HG02973 (cell line): ENCODE measurements at regions not wholly inside any gene's neighbourhood (a gene's known extent, or its start where the extent isn't known, plus 50 kb on each side); places are given as distances from the start of the nearest gene placed in this dataset.
A peak's percentile ranks its signal among the peaks of the same experiment; 100 is the strongest.
"Not testable (repeated sequence)": the region's sequence is repeated elsewhere in the genome, so short reads cannot be mapped to it uniquely, and the experiment has no call there.

Source experiments
- ATAC-seq: cut with Tn5 transposase; IDR thresholded peaks from one replicate; pipeline ENCODE4 v1.9.1; 2021; ENCODE audit warnings: moderate library complexity; ENCODE audit not compliant: unreplicated experiment

DNA sequence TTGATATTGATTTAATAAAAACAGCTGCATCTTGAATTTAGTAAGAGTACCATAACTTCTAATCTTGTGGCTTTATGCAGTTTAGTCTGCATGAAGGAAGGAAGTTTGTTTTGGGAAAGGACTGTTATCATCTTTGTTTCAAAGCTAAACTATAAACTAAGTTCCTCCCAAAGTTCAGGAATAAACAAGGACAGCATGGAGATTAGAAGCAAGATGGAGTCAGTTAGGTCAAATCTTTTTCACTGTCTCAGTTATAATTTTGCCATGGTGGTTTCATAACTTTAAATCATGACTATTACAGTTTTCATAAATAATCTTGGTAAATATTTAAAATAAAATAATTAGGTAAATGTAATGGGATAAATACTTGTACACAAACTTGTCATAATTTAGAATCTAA lies 189.9 kb upstream of the ETV3 start:
- ATAC-seq, result not testable (repeated sequence)

DNA sequence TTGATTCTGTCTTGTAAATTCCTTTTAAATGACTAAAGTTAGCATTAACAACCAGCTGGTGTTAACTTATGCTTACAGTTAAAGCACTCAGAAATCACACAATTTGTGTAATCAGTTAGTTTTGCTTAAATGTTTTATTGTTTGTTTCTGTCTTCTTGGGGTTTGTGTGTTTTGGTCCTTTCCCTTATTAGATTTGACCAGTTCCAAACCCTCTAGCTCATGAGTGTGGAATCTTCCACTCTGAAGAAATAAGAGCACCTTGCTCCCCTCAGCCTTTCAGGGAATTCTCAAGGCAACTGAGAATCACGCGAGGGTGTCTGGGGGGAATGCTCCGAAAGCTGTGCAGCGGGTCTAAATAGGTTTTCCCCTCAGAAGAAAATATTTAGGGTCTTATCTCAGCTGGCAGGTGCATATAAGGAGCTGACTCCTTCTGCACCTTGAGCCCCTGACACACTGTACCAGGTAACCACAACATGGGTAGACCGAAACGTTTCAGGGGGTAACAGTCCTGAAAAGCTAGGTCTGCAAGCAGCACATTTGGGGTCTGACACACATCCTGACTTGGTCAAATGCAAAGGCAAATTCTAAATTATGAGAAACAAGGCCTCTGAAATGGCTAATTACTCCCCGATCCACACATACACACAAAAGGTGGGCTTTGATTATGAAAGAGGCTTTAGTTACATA lies 188.1 kb upstream of the ETV3 start:
- no peak for ATAC-seq

DNA sequence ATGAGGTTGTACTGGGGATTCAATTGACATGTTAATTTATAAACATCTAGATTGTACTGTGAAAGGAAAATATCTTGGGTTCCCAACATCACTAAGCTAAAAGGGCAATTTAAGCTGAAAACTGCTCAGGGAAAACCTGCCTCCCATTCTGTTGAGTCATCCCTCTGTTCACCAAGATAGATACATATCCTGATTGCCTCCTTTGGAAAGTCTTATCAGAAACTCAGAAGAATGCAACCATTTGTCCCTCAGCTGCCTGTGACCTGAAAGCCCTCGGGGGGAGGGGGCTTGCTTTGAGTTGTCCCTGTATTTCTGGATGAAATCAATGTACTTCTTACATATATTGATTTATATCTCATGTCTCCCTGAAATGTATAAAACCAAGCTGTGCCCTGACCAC lies 187.0 kb upstream of the ETV3 start:
- ATAC-seq, result no peak

DNA sequence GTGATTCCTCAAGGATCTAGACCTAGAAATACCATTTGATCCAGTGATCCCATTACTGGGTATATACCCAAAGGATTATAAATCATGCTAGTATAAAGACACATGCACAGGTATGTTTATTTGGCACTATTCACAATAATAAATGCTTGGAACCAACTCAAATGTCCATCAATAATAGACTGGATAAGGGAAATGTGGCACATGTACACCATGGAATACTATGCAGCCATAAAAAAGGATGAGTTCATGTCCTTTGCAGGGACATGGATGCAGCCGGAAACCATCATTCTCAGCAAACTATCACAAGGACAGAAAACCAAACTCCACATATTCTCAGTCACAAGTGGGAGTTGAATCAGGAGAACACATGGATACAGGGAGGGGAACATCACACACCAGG lies 183.8 kb upstream of the ETV3 start:
- ATAC-seq, result not testable (repeated sequence)

DNA sequence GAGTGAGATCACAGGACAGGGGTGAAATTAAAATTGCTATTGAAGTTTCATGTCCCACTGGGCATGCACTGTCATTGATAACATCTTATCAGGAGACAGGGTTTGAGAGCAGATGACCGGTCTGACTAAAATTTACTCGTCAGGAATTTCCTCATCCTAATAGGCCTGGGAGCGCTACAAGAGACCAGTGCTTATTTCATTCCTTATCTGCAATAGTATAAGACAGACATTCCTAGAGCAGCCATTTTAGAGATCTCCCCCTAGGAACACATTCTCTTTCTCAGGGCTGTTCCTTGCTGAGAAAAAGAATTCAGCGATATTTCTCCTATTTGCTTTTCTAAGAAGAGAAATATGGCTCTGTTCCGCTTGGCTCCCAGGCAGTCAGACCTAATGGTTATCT lies 181.4 kb upstream of the ETV3 start:
- no peak for ATAC-seq

DNA sequence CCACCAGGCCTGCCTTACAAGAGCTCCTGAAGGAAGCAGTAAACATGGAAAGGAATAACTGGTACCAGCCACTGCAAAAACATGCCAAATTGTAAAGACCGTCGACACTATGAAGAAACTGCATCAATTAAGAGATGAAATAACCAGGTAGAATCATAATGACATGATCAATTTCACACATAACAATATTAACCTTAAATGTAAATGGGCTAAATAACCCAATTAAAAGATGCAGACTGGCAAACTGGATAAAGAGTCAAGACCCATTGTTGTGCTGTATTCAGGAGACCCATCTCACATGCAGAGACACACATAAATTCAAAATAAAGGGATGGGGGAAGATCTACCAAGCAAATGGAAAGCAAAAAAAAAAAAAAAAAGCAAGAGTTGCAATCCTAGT lies 179.0 kb upstream of the ETV3 start:
- ATAC-seq, result not testable (repeated sequence)

DNA sequence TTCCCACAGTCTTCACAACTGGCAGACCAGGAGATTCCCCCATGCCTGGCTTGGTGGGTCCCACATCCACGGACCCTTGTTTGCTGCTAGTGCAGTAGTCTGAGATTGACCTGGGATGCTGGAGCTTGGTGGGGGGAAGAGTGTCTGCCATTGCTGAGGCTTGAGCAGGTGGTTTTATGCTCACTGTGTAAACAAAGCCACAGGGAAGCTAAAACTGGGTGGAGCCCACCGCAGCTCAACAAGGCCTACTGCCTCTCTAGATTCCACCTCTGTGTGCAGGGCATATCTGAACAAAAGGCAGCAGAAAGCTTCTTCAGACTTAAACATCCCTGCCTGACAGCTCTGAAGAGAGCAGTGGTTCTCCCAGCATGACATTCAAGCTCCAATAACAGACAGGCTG lies 177.3 kb upstream of the ETV3 start:
- ATAC-seq, result no peak

DNA sequence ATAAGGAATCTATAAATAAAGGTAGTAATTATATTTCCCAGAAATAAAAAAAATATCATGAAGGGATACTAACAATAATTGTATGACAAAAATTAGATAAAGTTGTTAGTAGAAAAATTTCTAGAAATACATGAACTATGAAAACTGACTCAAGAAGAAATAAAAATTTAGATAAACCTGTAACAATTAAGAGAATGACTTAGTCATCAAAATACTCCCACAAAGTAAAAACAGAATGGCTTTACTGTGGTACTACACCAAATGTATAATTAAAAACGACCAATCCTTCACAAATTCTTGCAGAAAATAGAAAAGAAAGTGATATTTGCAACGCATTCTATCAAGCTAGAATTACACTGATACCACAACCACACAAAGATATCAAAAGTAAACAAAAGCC lies 176.2 kb upstream of the ETV3 start:
- no peak for ATAC-seq

DNA sequence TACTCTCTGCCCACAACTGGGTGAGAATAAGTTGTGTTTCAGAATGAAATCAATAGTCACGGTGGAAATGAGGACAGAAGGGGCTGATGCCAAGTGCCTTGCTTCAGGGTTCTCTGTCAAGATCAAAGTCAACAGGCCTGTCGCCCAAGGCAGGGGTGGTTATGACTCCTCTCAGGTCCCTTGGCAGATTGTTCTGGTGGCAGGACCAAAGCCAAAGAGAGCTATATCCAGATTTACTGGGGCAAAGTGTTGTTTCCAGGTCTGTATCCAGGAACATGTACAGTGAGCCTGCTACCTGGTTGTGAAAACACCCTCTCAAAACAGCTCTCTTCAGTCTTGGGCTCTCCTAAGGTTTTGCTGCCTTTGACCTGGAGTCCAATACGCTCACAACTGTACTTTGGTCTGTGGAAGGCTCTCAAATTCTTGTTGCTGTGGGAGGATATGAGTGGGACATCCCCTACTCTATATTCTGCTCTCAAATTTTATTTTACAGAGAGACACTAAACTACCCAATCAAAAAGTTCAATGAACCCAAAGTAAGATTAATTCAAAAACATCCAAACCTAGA lies 175.1 kb upstream of the ETV3 start:
- no peak for ATAC-seq

DNA sequence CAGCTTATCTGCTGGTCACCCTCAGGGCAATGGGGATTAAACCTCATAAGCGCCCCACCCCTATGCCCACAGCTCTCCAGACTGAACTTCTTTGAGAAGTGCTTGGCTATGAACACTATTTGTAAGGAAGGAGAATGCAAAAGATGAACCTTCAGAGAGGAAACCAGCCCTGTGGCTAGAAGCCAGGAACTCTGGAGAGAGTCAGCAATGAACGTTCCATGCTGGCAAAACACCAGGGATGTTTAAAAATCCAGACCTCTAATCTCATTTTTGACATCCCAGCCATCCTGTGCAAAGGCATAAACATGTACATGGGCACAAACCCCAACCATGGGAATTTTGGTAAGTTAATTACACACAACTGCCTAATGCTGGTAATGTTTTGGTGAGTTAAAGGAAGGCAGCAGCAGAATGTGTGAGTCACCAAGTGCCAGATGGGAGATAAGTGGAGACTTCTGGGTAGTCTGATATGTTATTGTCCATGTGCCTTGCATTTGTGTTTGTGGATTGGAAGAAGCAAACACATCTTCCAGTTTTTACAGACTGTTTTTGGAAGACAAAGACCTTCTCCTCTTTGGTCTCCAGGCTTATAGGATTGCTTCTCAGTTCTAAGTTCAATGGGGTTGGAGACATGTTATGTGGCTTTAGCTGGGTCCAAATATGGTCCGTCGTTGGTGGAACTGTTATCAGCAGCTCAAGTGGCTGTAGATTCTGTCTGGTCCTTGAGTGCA lies 174.1 kb upstream of the ETV3 start:
- ATAC-seq, result no peak

DNA sequence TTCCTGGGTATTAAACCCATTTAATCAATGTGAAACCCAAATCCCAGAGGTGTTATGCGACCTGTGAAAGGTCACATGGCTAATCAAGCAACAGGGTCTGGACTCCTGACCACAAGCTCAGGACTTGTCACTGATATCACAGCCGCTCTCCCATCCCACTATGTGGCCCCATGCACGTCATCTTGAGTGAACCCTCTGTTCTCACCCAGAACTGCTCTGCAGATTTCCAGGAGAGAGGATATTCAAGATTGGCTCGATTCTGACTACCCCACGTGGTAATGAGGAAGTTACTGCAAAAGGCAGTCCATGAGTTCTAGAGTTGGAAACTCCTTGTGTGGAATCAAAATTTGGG lies 173.5 kb upstream of the ETV3 start:
- ATAC-seq, result no peak

DNA sequence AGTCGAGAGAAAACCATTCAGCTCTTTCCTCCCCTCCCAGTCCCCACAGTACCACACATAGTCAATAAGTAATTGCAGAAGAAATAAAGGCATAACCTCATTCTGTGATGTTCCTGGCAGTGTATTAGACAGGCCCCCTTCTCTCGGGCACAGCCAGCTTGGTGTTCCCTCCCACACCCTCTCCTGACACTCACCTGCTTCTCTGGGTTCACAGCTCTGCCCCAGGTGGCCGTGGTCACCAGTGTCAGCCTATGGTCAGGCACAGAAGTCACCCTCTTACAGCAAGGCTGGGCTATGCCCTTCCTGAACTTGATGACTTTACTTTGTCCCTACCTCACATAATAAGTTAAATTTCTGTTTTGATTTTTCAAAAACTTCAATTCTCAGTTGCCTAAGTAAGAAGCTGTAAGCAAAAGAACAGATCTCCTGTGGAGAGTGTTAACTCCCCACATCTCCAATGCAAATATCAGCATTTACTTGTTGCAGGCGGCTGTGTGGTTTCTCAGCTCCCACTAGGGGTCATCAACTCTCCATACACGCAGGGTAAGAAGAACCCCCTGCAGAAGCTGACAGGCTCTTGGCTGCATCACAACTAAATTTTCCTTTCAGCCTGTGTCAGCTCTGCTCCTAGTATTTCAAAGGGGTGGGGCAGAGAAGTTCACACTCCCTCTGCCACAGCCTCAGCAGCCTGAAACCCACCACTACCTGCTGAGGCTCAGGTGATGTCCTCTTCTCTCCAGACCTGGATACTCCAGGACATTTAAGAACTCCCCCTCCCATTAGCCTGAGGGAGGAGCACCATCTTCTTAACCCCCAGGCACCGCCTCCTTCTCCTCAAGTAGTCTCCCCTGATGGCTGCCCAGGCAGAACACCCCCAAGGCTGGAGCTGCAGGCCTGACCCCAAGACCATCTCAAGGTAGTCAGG lies 172.9 kb upstream of the ETV3 start:
- ATAC-seq, result not testable (repeated sequence)

DNA sequence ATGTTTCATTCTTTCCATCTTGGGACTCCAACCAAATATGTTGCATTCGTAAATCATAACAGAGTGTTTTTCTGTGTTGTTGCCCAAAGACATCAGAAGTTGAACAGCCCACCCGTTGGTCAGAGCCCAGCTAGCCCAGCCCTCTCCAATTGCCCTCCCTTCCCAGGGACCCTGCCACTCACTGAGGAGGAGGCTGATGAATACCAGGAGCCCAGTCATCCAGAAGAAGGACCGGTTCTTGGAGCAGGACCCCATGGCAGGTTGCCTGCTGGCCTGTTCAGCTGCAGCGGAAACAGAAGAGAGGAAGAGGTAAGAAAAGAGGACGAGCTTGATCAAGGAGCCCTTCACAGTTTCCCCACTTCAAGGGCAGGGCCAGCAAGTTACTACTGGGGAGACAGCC lies 172.2 kb upstream of the ETV3 start:
- no peak for ATAC-seq

DNA sequence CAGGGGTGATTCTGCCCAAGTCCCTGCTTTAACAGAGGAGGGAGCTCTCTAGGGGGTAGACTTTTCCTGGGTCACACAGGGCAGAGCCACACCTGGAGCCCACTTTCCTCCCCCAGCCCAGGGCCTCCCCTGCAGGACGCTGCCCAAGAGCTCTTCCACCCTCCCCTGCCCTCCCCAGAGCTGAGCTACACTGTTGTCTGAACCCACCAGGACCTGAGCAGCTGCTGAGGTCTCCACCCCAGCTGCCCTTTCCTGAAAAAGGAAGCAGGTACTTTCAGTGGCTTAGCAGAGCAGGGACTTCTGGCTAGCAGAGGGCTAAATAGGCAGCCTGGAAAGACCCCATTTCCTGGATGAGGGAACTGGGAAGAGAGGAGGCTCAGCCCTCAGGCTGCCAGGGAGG lies 169.3 kb upstream of the ETV3 start:
- ATAC-seq, result peak; percentile 56

DNA sequence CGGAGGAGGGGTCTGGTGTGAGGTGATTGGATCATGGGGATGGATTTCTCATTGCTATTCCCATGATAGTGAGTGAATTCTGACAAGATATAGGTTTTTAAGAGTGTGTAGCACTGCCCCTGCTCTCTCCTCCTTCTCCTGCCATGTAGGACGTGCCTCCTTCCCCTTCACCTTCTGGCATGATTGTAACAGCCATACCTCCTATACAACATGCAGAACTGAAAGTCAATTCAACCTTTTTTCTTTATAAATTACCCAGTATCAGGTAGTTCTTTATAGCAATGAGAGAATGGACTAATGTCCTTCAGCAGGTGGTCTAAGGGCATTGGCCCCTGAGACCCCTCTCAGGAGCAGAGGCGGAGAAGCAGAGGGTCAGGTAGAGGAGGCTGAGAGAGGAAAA lies 168.7 kb upstream of the ETV3 start:
- ATAC-seq, result no peak

DNA sequence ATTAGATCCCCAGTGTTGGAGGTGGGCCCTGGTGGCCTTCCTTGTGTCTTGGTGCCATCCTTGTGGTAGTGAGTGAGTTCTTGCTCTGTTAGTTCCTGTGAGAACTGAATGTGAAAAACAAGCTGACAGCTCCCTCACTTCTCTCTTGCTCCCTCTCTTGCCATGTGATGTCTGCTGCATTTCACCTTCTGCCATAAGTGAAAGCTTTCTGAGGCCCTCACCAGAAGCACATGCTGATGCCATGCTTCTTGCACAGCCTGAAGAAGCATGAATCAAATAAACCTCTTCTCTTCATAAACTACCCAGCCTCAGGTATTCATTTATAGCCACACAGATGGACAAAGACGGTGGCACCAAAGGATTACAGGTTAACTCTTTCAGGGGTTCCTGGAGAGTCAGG lies 166.1 kb upstream of the ETV3 start:
- no peak for ATAC-seq

DNA sequence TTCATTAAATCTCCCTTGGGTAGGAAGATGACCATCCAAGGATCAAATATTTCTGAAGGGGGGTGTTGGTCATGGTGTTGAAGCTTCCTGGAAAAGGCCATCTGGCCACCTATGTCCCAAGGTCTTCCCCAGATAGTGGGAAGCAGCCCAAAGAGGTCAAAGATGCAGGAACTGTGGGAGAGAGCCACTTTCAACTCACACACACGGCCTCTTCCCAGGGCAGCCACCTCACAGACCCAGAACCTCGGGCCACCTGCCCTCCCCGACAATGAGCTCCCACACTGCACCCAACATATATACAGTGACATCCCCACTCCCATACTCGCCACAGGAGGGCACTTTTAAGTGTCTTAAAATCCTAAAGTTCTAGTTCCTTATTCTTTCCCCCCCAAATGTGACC lies 164.5 kb upstream of the ETV3 start:
- ATAC-seq, result no peak

DNA sequence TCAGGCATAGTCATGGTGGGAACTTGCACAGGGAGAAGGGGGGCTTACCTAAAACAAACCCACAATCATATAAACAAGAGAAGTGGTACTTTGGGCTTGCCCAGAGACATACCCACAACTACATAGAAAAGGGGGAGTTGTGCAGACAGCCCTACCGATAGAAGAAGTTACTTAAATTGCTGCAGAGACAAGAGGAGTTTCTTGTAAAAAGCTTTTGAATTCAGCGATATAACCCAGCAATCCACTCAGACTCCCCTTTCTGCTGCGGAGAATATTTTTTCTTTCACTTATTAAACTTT lies 164.0 kb upstream of the ETV3 start:
- ATAC-seq, result no peak

DNA sequence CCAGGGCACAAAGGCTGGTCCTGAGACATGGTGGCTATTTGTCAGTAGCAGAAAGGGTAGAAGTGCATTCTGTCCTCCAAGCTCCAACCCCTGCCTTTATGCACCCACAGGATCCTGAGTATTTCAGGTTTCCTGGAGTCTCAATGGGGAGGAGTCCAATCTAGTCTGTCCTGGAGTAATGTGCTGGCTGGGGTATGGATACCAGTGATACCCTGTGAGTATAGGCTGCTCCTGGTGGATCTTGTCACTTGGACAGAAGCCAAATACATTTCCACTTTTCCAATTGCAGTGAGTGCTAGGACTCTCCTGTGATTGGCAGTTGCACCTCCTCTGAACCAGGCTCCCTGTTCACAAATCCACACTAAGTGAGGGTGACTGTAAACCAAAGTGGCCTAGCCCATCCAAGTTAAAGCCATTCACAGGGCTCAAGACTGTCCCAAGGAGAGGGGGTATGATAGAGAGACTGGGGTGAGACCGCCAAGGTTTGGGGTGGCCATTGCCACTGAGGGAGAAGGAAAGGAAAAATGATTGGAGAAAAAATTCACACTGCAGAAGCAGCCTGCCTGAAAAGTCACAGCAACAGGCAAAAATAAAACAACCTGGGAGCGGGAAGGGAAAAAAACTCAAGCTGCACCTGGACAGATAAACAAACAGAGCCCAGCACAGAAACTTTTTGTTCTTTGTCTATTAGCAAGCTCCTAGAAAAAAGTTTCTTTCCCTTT lies 163.4 kb upstream of the ETV3 start:
- no peak for ATAC-seq

DNA sequence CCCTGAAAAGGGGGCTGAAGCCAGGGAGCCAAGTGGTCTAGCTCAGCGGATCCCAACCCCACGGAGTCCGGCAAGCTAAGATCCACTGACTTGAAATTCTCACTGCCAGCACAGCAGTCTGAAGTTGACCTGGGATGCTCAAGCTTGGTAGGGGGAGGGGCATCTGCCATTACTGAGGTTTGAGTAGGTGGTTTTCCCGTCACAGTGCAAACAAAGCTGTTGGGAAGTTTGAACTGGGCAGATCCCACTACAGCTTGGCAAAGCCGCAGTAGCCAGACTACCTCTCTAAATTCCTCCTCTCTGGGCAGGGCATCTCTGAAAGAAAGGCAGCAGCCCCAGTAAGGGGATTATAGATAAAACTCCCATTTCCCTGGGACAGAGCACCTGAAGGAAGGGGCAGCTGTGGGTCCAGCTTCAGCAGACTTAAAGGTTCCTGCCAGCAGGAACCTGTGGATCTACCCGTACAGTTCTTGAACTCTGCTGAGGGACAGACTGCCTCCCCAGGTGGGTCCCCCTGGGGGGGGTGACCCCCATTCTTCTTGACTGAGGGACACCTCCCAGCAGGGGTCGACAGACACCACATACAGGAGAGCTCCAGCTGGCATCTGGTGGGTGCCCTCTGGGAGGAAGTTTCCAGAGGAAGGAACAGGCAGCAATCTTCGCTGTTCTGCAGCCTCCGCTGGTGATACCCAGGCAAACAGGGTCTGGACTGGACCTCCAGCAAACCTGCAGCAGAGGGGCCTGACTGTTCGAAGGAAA lies 156.4 kb upstream of the ETV3 start:
- not testable (repeated sequence) for ATAC-seq
